ENCODE measurements at regions not wholly inside any gene's neighbourhood (a gene's known extent, or its start where the extent isn't known, plus 50 kb on each side); places are given as distances from the start of the nearest gene placed in this dataset.

DNA sequence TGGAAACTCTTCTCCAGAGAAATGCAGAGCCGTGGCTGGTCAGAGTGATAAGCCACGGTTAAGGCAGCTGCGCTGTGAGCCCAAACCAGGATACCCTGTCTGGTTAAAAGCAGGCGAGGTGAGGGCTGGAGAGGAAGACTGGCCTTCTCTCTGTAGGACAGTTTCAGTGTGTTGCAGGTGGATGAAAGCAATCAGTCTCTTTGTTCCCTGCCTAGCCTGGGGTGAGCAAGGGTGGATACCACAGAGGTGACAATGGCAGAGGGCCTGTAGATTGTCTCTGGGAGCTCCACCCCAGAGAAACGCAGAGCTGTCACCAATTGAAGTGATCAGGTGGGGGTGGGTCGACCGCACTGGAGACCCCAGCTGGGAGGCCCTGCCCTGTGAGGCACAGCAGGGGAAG, 621.9 kb downstream of the LRFN5 start:
- no peak for TF ChIP-seq POLR2A (IDR thresholded peaks at IDR 0.05)
- no peak for TF ChIP-seq CTCF (IDR thresholded peaks at IDR 0.05 in 4 of 5, conservative IDR thresholded peaks at IDR 0.05 in 1 of 5)
- Histone ChIP-seq H3K27ac (no peak overlapping the region), H3K36me3 (no peaks in the 10 kb centered on the region), H3K4me1 (peaks cover 5 to 7% of the 10 kb centered on the region in 2 donors), H3K9me3 (no peaks in the 10 kb centered on the region), H3K27me3 (no peaks in the 10 kb centered on the region), H3K4me3 (no peak overlapping the region)
- ATAC-seq, result no peak
- no peak for DNase-seq
- in situ Hi-C loops (cut with MboI; ENCODE audit: low sequenced_read_pairs in 4 of 4) (no loop called here), intact Hi-C loops (cut with DNase I; ENCODE audit: low total_unique reads) (no loop called here)

- TF ChIP-seq CTCF (IDR thresholded peaks at IDR 0.05 in 4 of 5, conservative IDR thresholded peaks at IDR 0.05 in 1 of 5) (peak; percentile 12 to 69 (median 48)), POLR2A (IDR thresholded peaks at IDR 0.05) (no peak)
- Histone ChIP-seq H3K27me3 (no peaks in the 10 kb centered on the region), H3K27ac (peak overlapping the region in 2 of 4 donors; percentile 69 to 72), H3K4me3 (no peak overlapping the region), H3K9me3 (no peaks in the 10 kb centered on the region), H3K36me3 (no peaks in the 10 kb centered on the region), H3K4me1 (peaks cover 14 to 18% of the 10 kb centered on the region in 2 donors)
- ATAC-seq, result peak; percentile 47 to 54
- in situ Hi-C loops (cut with MboI; ENCODE audit: low sequenced_read_pairs in 4 of 4) (no loop called here), intact Hi-C loops (cut with DNase I; ENCODE audit: low total_unique reads) (no loop called here)
- DNase-seq, result peak in 1 of 2 donors; percentile 7
Measured at GRCh38 chr14:42224053-42224888, 617.6 kb downstream of the LRFN5 start.

DNA sequence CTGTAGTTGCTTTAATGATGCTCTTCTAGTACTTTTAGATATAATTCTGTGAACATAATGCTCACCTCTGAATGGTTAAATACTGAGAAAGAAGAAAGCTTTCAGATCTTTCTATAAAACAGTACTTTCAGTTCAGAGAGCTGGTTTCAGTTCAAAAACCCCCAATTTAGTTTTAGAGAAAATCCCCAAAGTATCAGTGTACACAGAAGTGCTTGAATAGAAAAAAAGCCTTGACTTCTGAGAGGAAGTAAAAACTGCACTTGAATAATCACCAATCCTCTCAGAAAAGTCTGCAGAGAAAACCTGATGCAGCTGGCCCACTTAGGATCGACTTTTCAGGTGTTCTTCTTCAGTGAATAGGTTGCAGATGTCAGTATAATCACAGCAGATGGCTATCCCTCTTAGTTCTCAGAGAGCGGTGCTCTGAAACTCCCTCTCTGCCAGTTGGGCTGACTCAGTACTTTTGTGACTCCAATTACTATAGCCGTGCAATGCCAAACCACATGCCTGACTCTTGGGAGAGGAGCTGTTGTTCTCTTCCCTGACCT, 616.3 kb downstream of the LRFN5 start:
- no peak overlapping the region for H3K4me3 ChIP-seq

GRCh38 chr14:42214981-42215491, 608.4 kb downstream of the LRFN5 start:
- Histone ChIP-seq H3K27me3 (no peaks in the 10 kb centered on the region), H3K27ac (peak overlapping the region in 3 of 4 donors; percentile 60 to 71 (median 71)), H3K4me3 (no peak overlapping the region), H3K9me3 (no peaks in the 10 kb centered on the region), H3K4me1 (peaks cover 13 to 14% of the 10 kb centered on the region in 2 donors), H3K36me3 (no peaks in the 10 kb centered on the region)
- intact Hi-C loops (cut with DNase I; ENCODE audit: low total_unique reads), result no loop called here
- DNase-seq (peak; percentile 7 to 15), ATAC-seq (peak; percentile 86 to 91)
- in situ Hi-C loops (cut with MboI; ENCODE audit: low sequenced_read_pairs in 4 of 4), result no loop called here
- TF ChIP-seq POLR2A (IDR thresholded peaks at IDR 0.05), result peak in 1 of 2 donors; percentile 28
- no peak for TF ChIP-seq CTCF (IDR thresholded peaks at IDR 0.05 in 4 of 5, conservative IDR thresholded peaks at IDR 0.05 in 1 of 5)

More for the DNA sequence above, 616.3 kb downstream of the LRFN5 start:
- Histone ChIP-seq H3K27ac (peak overlapping the region; percentile 42 to 72 (median 58)), H3K36me3 (no peaks in the 10 kb centered on the region), H3K27me3 (no peaks in the 10 kb centered on the region), H3K4me1 (peaks cover 14 to 18% of the 10 kb centered on the region in 2 donors), H3K9me3 (no peaks in the 10 kb centered on the region)
- peak; percentile 51 to 61 for DNase-seq
- in situ Hi-C loops (cut with MboI; ENCODE audit: low sequenced_read_pairs in 4 of 4), result no loop called here
- peak; percentile 100 for ATAC-seq
- intact Hi-C loops (cut with DNase I; ENCODE audit: low total_unique reads), result no loop called here
- no peak for TF ChIP-seq CTCF (IDR thresholded peaks at IDR 0.05 in 4 of 5, conservative IDR thresholded peaks at IDR 0.05 in 1 of 5)
- no peak for TF ChIP-seq POLR2A (IDR thresholded peaks at IDR 0.05)

Data from gastrocnemius medialis (tissue), 4 donors.